Activated T-helper 2 cell treated with anti-CD3 and anti-CD28 coated beads, Interferon-gamma antibody, Interleukin-2, Interleukin-4, amounts not matched to agents 10 μg/mL and 5 μg/mL and 100 μg/mL, durations not matched to agents 14 hours and 24 hours and 36 hours (primary cell): ENCODE measurements at regions not wholly inside any gene's neighbourhood (a gene's known extent, or its start where the extent isn't known, plus 50 kb on each side); places are given as distances from the start of the nearest gene placed in this dataset.
"Not testable (repeated sequence)": the region's sequence is repeated elsewhere in the genome, so short reads cannot be mapped to it uniquely, and the experiment has no call there.

ENCODE experiments used
- DNase-seq: peaks from one replicate; pipeline ENCODE4 v3.0.0; 2021; ENCODE audit warnings: low spot score
- H3K27ac Mint-ChIP-seq: one replicate; pipeline ENCODE4 v1.8.0; 2021; ENCODE audit warnings: mixed read lengths
- H3K27me3 Mint-ChIP-seq: one replicate; pipeline ENCODE4 v1.8.0; 2021; ENCODE audit warnings: low read depth, mixed read lengths
- H3K36me3 Mint-ChIP-seq: one replicate; pipeline ENCODE4 v1.8.0; 2021; ENCODE audit warnings: low read depth, mixed read lengths
- H3K4me1 Mint-ChIP-seq: one replicate; pipeline ENCODE4 v1.8.0; 2021; ENCODE audit warnings: low read depth, mixed read lengths
- H3K4me3 Mint-ChIP-seq: one replicate; pipeline ENCODE4 v1.8.0; 2021; ENCODE audit warnings: low read depth, mild to moderate bottlenecking, moderate library complexity, mixed read lengths
- H3K9me3 Mint-ChIP-seq: one replicate; pipeline ENCODE4 v1.8.0; 2021; ENCODE audit warnings: mixed read lengths
- intact Hi-C: fragments of 100-400 bp; cut with micrococcal nuclease; formaldehyde crosslinking; loops from one replicate; pipeline ENCODE4 v1.15.1; 2023

DNA sequence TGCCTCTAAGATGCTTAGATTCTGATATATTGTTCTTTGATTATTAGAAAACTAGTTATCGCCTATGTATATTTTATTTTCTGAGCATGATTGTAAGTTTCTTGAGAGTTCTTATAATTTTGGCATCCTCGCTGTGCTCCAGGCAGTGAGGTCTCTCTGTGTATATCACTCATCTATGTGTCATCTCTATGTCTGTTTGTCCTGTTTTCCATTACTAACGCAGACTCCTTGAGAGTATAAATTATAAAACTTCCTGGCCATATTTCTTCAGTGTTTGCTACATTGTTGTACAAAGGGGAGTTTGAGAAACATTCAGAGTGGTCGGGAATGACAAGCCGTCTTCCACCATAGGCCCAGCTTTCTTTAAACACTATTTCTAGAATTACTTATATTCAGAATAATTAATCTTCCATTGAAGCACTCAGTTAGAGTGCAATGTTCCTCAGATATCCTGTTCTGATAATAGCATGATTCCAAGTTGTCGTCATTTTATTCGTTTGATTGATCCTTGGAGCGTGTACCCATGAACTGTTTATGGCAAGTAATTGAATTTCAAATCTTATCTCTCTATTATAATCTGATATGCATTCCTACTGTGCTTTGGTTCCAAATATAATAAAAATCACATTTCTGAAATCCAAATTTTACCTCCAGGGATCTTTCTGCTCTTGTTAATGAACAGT, 206.6 kb downstream of the BAMBI start:
- Mint-ChIP-seq H3K9me3 (no peaks in the 10 kb centered on the region), H3K36me3 (no peaks in the 10 kb centered on the region), H3K27ac (no peak overlapping the region), H3K4me1 (no peaks in the 10 kb centered on the region), H3K27me3 (peaks cover 5% of the 10 kb centered on the region), H3K4me3 (no peak overlapping the region)
- DNase-seq, result no peak
- intact Hi-C loops, result no loop called here

- DNase-seq, result no peak
- no peaks in the 10 kb centered on the region for H3K36me3 Mint-ChIP-seq
- no peak overlapping the region for H3K27ac Mint-ChIP-seq
- no peaks in the 10 kb centered on the region for H3K9me3 Mint-ChIP-seq
- peaks cover 2% of the 10 kb centered on the region for H3K27me3 Mint-ChIP-seq
- no peak overlapping the region for H3K4me3 Mint-ChIP-seq
- H3K4me1 Mint-ChIP-seq, result no peaks in the 10 kb centered on the region
- intact Hi-C loops, result loop anchor here (5.0 kb wide), 1 partner anchor 213 kb away; the partner anchor contains the start of gene BAMBI
Observed at GRCh38 chr10:28890121-28890950, 213.0 kb downstream of the BAMBI start.

DNA sequence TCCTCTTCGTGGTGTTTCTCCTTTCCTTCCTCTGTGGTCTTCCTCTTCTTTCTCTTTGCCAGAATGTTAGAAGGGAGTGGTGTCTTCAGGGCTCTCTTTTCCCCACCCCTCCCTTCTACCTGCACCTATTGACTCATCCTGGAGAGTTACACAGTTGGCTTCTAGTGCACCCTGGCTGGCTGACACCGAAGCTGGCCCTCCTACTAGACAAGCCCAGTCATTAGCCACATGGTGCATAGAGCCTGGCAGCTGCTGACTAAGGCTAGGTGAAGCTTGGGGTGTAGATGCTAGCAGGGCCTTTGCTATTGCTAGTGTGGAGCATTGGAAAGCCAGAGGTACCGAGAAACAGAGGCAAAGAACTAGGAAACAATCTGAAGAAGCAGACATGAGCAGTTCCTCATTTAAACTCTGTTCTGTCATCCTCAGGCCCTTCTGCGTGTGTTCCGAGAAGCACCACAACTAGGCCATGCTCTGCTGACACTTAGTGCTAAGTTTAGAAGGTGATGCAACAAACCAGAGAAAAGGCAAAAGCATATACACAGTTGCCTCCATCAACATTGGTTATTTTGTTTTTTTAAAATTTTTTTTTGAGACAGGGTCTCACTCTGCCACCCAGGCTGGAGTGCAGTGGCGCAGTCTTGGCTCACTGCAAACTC, 213.9 kb downstream of the BAMBI start:
- Mint-ChIP-seq H3K36me3 (no peaks in the 10 kb centered on the region), H3K27ac (no peak overlapping the region), H3K27me3 (peaks cover 2% of the 10 kb centered on the region), H3K9me3 (no peaks in the 10 kb centered on the region), H3K4me1 (no peaks in the 10 kb centered on the region), H3K4me3 (no peak overlapping the region)
- intact Hi-C loops, result loop anchor here (5.0 kb wide), 1 partner anchor 214 kb away; the partner anchor contains the start of gene BAMBI
- DNase-seq, result no peak

DNA sequence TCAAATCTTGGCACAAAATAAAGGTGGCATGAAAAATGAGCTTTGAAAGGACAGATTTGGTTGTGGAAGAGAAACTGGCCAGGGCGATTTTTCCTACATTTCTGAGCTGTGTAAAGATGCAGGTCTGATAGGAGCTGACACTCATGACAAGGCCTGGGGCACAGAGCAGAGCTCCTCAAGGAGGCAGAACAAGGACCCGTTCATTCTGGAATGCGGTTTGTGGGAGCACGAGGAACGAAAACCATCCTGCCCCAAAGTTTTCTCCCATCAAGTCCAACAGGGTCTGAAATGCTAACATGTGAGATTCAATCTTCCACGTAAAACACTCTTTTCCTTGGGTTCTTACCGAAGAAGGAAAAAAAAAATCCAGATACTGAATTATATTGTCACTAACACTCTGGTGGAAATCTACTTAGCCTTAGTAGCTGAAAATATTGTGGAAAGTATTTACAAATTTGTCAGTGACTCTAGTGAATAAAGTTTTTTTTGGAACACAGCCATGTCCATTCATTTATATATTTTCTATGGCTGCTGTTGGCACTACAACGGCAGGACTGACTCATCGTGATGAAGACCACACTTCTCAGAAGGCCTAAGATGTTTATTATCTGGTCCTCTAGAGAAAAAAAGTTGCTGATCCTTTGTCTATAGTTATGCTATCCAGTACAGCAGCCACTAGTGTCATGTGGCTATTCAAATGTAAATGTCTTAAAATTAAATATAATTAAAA, 215.7 kb downstream of the BAMBI start:
- no peak overlapping the region for H3K27ac Mint-ChIP-seq
- no peaks in the 10 kb centered on the region for H3K4me1 Mint-ChIP-seq
- no peak for DNase-seq
- no peaks in the 10 kb centered on the region for H3K27me3 Mint-ChIP-seq
- intact Hi-C loops, result loop anchor here (5.0 kb wide), 1 partner anchor 216 kb away; the partner anchor contains the start of gene BAMBI
- H3K9me3 Mint-ChIP-seq, result no peaks in the 10 kb centered on the region
- H3K4me3 Mint-ChIP-seq, result no peak overlapping the region
- no peaks in the 10 kb centered on the region for H3K36me3 Mint-ChIP-seq

- H3K27ac Mint-ChIP-seq, result no peak overlapping the region
- H3K9me3 Mint-ChIP-seq, result no peaks in the 10 kb centered on the region
- H3K36me3 Mint-ChIP-seq, result no peaks in the 10 kb centered on the region
- H3K4me3 Mint-ChIP-seq, result no peak overlapping the region
- intact Hi-C loops, result loop anchor here (5.0 kb wide), 1 partner anchor 217 kb away; the partner anchor contains the start of gene BAMBI
- DNase-seq, result no peak
- no peaks in the 10 kb centered on the region for H3K27me3 Mint-ChIP-seq
- no peaks in the 10 kb centered on the region for H3K4me1 Mint-ChIP-seq
Observed at GRCh38 chr10:28894146-28894545, 216.8 kb downstream of the BAMBI start.

DNA sequence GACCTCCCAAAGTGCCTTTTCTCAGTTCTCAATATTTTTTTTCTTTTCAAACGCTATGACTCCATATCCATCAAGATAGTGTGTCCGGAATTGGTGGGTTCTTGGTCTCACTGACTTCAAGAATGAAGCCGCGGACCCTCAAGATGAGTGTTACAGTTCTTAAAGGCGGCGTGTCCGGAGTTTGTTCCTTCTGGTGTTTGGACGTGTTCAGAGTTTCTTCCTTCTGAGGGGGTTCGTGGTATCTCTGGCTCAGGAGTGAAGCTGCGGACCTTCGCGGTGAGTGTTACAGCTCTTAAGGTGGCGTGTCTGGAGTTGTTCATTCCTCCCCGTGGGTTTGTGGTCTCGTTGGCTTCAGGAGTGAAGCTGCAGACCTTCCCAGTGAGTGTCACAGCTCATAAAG, 218.3 kb downstream of the BAMBI start:
- H3K27ac Mint-ChIP-seq, DNase-seq, H3K4me3 Mint-ChIP-seq, intact Hi-C loops, H3K27me3 Mint-ChIP-seq, H3K36me3 Mint-ChIP-seq, H3K9me3 Mint-ChIP-seq, H3K4me1 Mint-ChIP-seq: not testable (repeated sequence)

DNA sequence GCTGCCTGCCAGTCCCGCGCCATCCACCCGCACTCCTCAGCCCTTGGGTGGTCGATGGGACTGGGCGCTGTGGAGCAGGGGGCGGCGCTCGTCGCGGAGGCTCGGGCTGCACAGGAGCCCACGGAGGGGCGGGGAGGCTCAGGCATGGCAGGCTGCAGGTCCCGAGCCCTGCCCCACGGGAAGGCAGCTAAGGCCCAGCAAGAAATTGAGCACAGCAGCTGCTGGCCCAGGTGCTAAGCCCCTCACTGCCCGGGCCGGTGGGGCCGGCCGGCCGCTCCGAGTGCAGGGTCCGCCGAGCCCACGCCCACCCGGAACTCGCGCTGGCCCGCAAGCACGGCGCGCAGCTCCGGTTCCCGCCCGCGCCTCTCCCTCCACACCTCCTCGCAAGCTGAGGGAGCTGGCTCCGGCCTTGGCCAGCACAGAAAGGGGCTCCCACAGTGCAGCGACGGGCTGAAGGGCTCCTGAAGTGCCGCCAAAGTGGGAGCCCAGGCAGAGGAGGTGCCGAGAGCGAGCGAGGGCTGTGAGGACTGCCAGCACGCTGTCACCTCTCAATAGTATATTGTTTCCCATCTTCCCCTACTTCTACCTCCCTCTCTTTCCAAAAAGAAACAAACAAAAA, 219.6 kb downstream of the BAMBI start:
- intact Hi-C loops, H3K27ac Mint-ChIP-seq, H3K4me3 Mint-ChIP-seq, DNase-seq, H3K9me3 Mint-ChIP-seq, H3K4me1 Mint-ChIP-seq, H3K27me3 Mint-ChIP-seq, H3K36me3 Mint-ChIP-seq: not testable (repeated sequence)

GRCh38 chr10:28897617-28898464, 220.5 kb downstream of the BAMBI start:
- no peak for DNase-seq
- intact Hi-C loops, result no loop called here
- Mint-ChIP-seq H3K27ac (no peak overlapping the region), H3K4me1 (no peaks in the 10 kb centered on the region), H3K27me3 (no peaks in the 10 kb centered on the region), H3K4me3 (no peak overlapping the region), H3K9me3 (no peaks in the 10 kb centered on the region), H3K36me3 (no peaks in the 10 kb centered on the region)

- Mint-ChIP-seq H3K27ac (no peak overlapping the region), H3K4me1 (no peaks in the 10 kb centered on the region), H3K27me3 (peaks cover 1% of the 10 kb centered on the region), H3K9me3 (no peaks in the 10 kb centered on the region), H3K4me3 (no peak overlapping the region), H3K36me3 (no peaks in the 10 kb centered on the region)
- no peak for DNase-seq
- intact Hi-C loops, result no loop called here
Observed at GRCh38 chr10:28902215-28902614, 224.9 kb downstream of the BAMBI start.

GRCh38 chr10:28903063-28903462, 225.7 kb downstream of the BAMBI start:
- Mint-ChIP-seq H3K36me3 (no peaks in the 10 kb centered on the region), H3K9me3 (no peaks in the 10 kb centered on the region), H3K27me3 (peaks cover 1% of the 10 kb centered on the region), H3K27ac (no peak overlapping the region), H3K4me3 (no peak overlapping the region), H3K4me1 (no peaks in the 10 kb centered on the region)
- intact Hi-C loops, result no loop called here
- no peak for DNase-seq

DNA sequence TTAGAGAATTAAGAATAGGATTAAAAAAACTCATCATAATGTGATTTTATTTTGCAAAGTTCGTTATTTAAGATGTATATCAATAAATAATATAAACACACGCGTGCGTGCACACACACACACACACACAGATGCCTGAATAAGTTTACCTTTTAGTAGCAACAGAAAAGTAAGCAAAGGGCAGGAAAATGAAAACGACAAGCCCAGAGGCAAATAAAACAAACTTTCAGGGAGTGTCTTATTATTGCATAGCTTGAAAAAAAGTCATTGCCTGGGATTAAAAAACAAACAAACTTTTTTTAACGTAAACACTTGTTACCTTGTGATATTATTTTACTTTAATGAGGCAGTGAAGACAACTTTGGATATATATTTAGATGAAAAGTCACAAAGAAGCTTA, 226.4 kb downstream of the BAMBI start:
- intact Hi-C loops, result no loop called here
- H3K9me3 Mint-ChIP-seq, result no peaks in the 10 kb centered on the region
- H3K27me3 Mint-ChIP-seq, result peaks cover 1% of the 10 kb centered on the region
- no peak overlapping the region for H3K4me3 Mint-ChIP-seq
- no peaks in the 10 kb centered on the region for H3K36me3 Mint-ChIP-seq
- H3K27ac Mint-ChIP-seq, result no peak overlapping the region
- H3K4me1 Mint-ChIP-seq, result no peaks in the 10 kb centered on the region
- DNase-seq, result no peak
